ENCODE measurements at regions not wholly inside any gene's neighbourhood (a gene's known extent, or its start where the extent isn't known, plus 50 kb on each side); places are given as distances from the start of the nearest gene placed in this dataset.

DNA sequence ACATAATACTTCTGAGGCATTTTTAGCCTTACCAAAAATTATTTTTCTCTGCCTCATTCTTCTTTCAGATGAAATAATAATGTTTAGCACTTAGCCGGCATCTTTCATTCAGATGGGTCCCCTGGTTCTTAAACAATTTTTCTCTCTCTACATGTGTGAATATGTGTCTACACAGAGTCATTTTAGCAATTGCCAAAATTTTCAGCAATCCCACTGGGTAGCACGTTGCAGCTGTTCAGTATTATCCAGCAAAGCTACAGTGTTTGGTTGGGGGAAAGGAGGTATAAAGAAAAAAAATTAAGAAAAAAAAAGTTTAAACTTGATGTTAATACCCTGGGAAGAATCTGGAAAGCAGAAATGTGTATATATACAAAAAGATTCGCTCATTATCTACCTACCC, 160.5 kb upstream of the TRHDE start:
- Histone ChIP-seq H3K27ac (no peak overlapping the region), H3K4me3 (no peak overlapping the region), H3K36me3 (no peaks in the 10 kb centered on the region), H3K27me3 (no peaks in the 10 kb centered on the region), H3K4me1 (ENCODE audit: insufficient read depth) (no peaks in the 10 kb centered on the region), H3K9me3 (no peaks in the 10 kb centered on the region)
- DNase-seq: no peak
- intact Hi-C loops (cut with DNase I): no loop called here
- no peak for TF ChIP-seq POLR2A (IDR thresholded peaks at IDR 0.05)
- 65 to 74% (median 70%) methylated on average over 3 of the region's 3 CpGs for WGBS, 3 donors

GRCh38 chr12:72133497-72134055, 138.6 kb upstream of the TRHDE start:
- no peak for DNase-seq
- no peak overlapping the region for H3K4me3 ChIP-seq
- TF ChIP-seq, protein P1, sequence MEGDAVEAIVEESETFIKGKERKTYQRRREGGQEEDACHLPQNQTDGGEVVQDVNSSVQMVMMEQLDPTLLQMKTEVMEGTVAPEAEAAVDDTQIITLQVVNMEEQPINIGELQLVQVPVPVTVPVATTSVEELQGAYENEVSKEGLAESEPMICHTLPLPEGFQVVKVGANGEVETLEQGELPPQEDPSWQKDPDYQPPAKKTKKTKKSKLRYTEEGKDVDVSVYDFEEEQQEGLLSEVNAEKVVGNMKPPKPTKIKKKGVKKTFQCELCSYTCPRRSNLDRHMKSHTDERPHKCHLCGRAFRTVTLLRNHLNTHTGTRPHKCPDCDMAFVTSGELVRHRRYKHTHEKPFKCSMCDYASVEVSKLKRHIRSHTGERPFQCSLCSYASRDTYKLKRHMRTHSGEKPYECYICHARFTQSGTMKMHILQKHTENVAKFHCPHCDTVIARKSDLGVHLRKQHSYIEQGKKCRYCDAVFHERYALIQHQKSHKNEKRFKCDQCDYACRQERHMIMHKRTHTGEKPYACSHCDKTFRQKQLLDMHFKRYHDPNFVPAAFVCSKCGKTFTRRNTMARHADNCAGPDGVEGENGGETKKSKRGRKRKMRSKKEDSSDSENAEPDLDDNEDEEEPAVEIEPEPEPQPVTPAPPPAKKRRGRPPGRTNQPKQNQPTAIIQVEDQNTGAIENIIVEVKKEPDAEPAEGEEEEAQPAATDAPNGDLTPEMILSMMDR (IDR thresholded peaks at IDR 0.05): no peak
- no peak for TF ChIP-seq POLR2A (IDR thresholded peaks at IDR 0.05)
- TF ChIP-seq EP300 (IDR thresholded peaks at IDR 0.05): no peak
- intact Hi-C loops (cut with DNase I): no loop called here
- no peaks in the 10 kb centered on the region for H3K36me3 ChIP-seq
- no peak overlapping the region for H3K27ac ChIP-seq
- no peaks in the 10 kb centered on the region for H3K27me3 ChIP-seq
- WGBS, 3 donors: 45 to 65% (median 54%) methylated on average over 1 of the region's 1 CpG
- H3K4me1 ChIP-seq (ENCODE audit: insufficient read depth): no peaks in the 10 kb centered on the region
- no peaks in the 10 kb centered on the region for H3K9me3 ChIP-seq

GRCh38 chr12:72134246-72135020, 137.7 kb upstream of the TRHDE start:
- H3K27ac ChIP-seq: no peak overlapping the region
- WGBS, 3 donors: 37 to 49% (median 48%) methylated on average over 7 of the region's 7 CpGs
- H3K9me3 ChIP-seq: no peaks in the 10 kb centered on the region
- H3K4me1 ChIP-seq (ENCODE audit: insufficient read depth): no peaks in the 10 kb centered on the region
- no peaks in the 10 kb centered on the region for H3K36me3 ChIP-seq
- intact Hi-C loops (cut with DNase I): no loop called here
- TF ChIP-seq, protein P1 (IDR thresholded peaks at IDR 0.05): no peak
- TF ChIP-seq POLR2A (IDR thresholded peaks at IDR 0.05) (no peak), EP300 (IDR thresholded peaks at IDR 0.05) (no peak)
- no peak for DNase-seq
- no peak overlapping the region for H3K4me3 ChIP-seq
- H3K27me3 ChIP-seq: no peaks in the 10 kb centered on the region

DNA sequence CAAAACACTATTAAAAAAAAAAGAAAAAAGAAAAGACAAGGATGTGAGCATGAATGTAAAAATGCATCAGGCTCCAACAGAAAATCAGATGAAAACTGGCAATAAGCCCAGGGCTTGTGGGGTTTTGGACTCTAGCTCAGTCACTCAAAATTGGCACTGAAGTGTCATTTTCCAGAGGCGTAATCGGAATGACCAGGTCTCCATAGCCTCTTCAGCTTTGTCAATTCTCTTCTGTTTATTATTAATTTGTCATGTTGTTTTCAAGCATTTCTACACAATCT, 137.2 kb upstream of the TRHDE start:
- Histone ChIP-seq H3K4me1 (ENCODE audit: insufficient read depth) (no peaks in the 10 kb centered on the region), H3K27ac (no peak overlapping the region), H3K27me3 (no peaks in the 10 kb centered on the region), H3K9me3 (no peaks in the 10 kb centered on the region), H3K36me3 (no peaks in the 10 kb centered on the region), H3K4me3 (no peak overlapping the region)
- intact Hi-C loops (cut with DNase I): no loop called here
- no peak for DNase-seq
- 54 to 72% (median 58%) methylated on average over 2 of the region's 2 CpGs for WGBS, 3 donors
- TF ChIP-seq EP300 (IDR thresholded peaks at IDR 0.05) (no peak), POLR2A (IDR thresholded peaks at IDR 0.05) (no peak)
- TF ChIP-seq, protein P1 (IDR thresholded peaks at IDR 0.05): no peak

- Histone ChIP-seq H3K9me3 (no peaks in the 10 kb centered on the region), H3K4me1 (ENCODE audit: insufficient read depth) (no peaks in the 10 kb centered on the region), H3K4me3 (no peak overlapping the region), H3K27me3 (no peaks in the 10 kb centered on the region), H3K36me3 (no peaks in the 10 kb centered on the region), H3K27ac (no peak overlapping the region)
- 89 to 91% (median 90%) methylated on average over 5 of the region's 5 CpGs for WGBS, 3 donors
- TF ChIP-seq POLR2A (IDR thresholded peaks at IDR 0.05) (no peak), EP300 (IDR thresholded peaks at IDR 0.05) (no peak)
- TF ChIP-seq, protein P1 (IDR thresholded peaks at IDR 0.05): no peak
- intact Hi-C loops (cut with DNase I): no loop called here
- no peak for DNase-seq
Measured at GRCh38 chr12:72136792-72137191, 135.4 kb upstream of the TRHDE start.
